ENCODE measurements at regions not wholly inside any gene's neighbourhood (a gene's known extent, or its start where the extent isn't known, plus 50 kb on each side); places are given as distances from the start of the nearest gene placed in this dataset.

DNA sequence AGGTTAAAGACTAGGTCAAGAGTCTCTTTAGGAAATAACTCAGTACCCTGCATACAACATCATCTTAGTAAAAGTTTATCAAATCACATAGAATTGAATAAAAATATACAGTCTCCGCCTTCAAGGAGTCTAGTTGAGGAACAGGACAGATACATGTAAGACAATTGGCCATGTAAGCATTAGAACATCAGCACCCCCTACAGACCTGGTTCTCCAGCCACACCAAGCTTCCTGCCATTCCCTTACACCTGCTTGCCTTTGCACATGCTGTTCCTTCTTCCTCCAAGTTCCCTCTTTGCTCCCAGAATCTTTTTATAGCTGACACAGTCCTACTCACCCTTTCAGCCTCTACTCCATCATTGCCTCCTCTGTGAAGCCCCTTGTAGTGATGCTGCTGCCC lies 187.8 kb upstream of the LRFN2 start:
- FAIRE-seq (no peak), DNase-seq (ENCODE audit: insufficient read length) (no peak)
- TF ChIP-seq TAF1 (IDR thresholded peaks at IDR 0.05; ENCODE audit: borderline replicate concordance, low read depth, low read length) (no peak), POLR2A (IDR thresholded peaks at IDR 0.05; ENCODE audit: low read depth, low read length) (no peak), POLR2AphosphoS5 (IDR thresholded peaks at IDR 0.05; ENCODE audit: low read depth, low read length) (no peak)

- no peak for TF ChIP-seq POLR2AphosphoS5 (IDR thresholded peaks at IDR 0.05; ENCODE audit: low read depth, low read length)
- TF ChIP-seq POLR2A (IDR thresholded peaks at IDR 0.05; ENCODE audit: low read depth, low read length), result no peak
- no peak for TF ChIP-seq TAF1 (IDR thresholded peaks at IDR 0.05; ENCODE audit: borderline replicate concordance, low read depth, low read length)
- DNase-seq (ENCODE audit: insufficient read length) (no peak), FAIRE-seq (no peak)
Observed at GRCh38 chr6:40770794-40771193, 183.6 kb upstream of the LRFN2 start.

- FAIRE-seq (no peak), DNase-seq (ENCODE audit: insufficient read length) (no peak)
- TF ChIP-seq POLR2AphosphoS5 (IDR thresholded peaks at IDR 0.05; ENCODE audit: low read depth, low read length) (no peak), POLR2A (IDR thresholded peaks at IDR 0.05; ENCODE audit: low read depth, low read length) (no peak)
Observed at GRCh38 chr6:40764726-40765125, 177.6 kb upstream of the LRFN2 start.

GRCh38 chr6:40762981-40763380 lies 175.8 kb upstream of the LRFN2 start:
- DNase-seq (ENCODE audit: insufficient read length), result no peak
- no peak for FAIRE-seq
- TF ChIP-seq POLR2A (IDR thresholded peaks at IDR 0.05; ENCODE audit: low read depth, low read length) (no peak), POLR2AphosphoS5 (IDR thresholded peaks at IDR 0.05; ENCODE audit: low read depth, low read length) (no peak), TAF1 (IDR thresholded peaks at IDR 0.05; ENCODE audit: borderline replicate concordance, low read depth, low read length) (no peak)

DNA sequence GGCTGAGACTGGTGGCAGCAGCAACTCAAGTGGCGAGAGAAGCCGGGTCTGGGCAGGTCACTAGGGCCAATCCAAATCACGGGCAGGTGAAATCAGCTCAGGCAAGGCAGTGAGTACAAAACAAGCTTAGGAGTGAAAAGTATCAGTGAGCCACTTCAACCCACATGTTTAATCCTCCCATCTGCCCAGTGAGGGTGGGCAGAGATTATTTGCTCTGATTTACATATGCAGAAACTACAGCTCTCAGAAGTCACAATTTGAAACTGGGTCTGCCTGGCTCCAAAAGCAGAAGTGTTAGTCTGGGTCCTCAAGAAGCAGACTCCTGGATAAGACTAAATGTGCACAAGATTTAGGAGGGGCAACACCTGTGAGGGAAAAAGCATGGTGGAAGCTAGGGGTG lies 173.7 kb upstream of the LRFN2 start:
- no peak for FAIRE-seq
- no peak for TF ChIP-seq POLR2A (IDR thresholded peaks at IDR 0.05; ENCODE audit: low read depth, low read length)
- TF ChIP-seq POLR2AphosphoS5 (IDR thresholded peaks at IDR 0.05; ENCODE audit: low read depth, low read length), result no peak
- TF ChIP-seq TAF1 (IDR thresholded peaks at IDR 0.05; ENCODE audit: borderline replicate concordance, low read depth, low read length), result no peak
- DNase-seq (ENCODE audit: insufficient read length), result no peak

DNA sequence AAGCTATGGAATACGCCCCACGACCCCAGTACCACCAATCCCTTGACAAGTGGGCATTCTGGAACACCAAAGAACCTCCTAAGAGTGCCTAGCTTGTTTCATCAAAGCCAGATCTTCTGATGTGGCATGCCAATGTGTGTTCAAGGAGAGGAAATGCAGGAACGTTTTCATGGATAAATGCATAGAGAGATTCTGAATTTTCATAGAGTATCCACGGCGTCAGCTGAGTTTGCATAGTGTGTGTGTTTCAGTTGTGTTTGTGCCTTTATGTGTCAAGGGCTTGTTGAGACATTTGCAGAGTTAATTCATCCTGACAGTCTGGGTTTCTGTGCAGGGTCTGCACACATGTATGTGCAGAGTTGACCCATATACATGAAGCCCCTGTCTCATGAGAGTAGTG lies 172.7 kb upstream of the LRFN2 start:
- TF ChIP-seq POLR2AphosphoS5 (IDR thresholded peaks at IDR 0.05; ENCODE audit: low read depth, low read length) (no peak), TAF1 (IDR thresholded peaks at IDR 0.05; ENCODE audit: borderline replicate concordance, low read depth, low read length) (no peak), POLR2A (IDR thresholded peaks at IDR 0.05; ENCODE audit: low read depth, low read length) (no peak)
- no peak for DNase-seq (ENCODE audit: insufficient read length)
- FAIRE-seq, result no peak

DNA sequence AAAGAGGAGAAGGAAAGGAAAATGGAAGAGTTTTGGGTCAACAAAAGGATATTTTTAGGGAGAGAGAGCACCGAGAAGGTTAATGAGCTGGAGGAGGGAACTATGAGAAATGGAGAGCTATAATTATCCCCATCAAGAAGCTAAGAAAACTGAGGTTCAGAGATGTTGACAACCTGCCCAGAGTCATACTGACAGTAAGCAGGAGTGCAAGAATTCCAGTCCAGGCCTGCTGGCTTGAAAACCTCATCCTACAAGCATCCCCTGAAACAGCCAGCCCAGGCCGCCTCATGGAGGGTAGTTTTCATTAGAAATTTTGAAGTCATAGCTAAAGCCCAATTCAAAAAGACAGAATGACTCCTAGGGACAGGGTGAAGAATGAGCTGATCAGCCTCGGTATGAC lies 172.1 kb upstream of the LRFN2 start:
- TF ChIP-seq POLR2AphosphoS5 (IDR thresholded peaks at IDR 0.05; ENCODE audit: low read depth, low read length), result no peak
- TF ChIP-seq POLR2A (IDR thresholded peaks at IDR 0.05; ENCODE audit: low read depth, low read length), result no peak
- TF ChIP-seq TAF1 (IDR thresholded peaks at IDR 0.05; ENCODE audit: borderline replicate concordance, low read depth, low read length), result no peak
- no peak for FAIRE-seq
- no peak for DNase-seq (ENCODE audit: insufficient read length)

DNA sequence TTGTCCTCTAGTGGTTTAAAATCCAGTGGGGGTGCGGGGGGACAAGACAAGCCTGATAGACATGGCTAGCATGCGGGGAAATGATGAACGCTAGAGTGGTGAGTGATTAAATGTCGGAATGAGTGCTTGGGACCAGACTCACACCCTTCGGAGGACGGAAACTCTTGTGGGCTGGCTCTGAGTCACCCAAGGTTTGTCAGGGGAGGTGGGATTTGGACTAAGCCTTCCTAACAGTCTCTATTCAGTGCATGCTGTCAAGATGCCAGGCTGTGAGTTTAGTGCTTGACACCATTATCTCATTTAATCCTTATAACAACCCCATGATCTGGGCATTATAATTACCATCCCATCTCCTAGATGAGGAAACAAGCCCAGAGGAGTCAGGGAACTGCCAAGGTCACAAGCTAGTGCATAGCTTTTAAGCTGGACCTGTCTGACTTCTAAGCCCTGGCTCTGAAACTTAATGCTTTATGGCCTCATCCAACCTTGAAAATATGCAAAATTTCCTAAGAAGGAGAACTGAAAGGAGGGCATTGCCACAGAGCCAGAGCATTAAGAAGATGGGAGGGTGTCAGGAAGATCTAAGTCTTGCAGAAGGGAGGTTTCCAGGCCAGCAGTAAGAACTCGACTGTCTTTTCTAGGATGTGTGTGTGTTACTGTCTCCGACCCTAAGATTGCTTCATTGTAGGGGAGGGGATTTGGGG lies 168.7 kb upstream of the LRFN2 start:
- TF ChIP-seq POLR2AphosphoS5 (IDR thresholded peaks at IDR 0.05; ENCODE audit: low read depth, low read length) (no peak), POLR2A (IDR thresholded peaks at IDR 0.05; ENCODE audit: low read depth, low read length) (no peak), TAF1 (IDR thresholded peaks at IDR 0.05; ENCODE audit: borderline replicate concordance, low read depth, low read length) (no peak)
- no peak for FAIRE-seq

DNA sequence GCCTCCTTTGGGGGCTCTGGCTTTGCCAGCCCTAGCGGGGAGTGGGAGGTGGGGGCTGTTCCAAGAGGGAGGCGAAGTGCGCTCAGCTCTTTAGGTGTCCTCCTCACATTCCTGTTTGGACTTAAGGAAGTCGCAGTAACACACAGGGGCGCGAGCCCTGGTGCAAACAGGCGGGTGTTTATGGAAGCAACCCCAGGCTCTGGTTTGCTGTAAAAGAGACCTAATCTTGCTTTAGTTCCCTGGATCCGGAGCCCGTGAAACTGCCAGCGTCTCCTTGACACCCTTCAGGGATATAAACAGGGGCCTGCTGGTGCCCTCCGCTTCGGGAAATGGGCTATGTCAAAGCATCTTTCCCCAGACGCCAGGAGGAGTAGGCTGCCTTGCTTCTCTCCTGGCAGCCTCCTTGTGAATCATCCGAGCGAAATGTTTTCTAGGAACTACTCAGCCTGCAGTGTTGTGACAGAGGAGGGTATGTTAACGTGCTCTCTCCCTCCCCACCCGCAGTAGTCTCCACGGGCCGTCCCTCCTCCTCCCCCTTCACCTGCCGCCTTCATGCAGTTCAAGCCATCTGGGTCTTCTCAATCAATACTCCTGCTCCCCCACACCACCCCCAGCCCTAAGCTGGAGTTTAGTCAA lies 168.0 kb upstream of the LRFN2 start:
- FAIRE-seq (no peak), DNase-seq (ENCODE audit: insufficient read length) (no peak)
- no peak for TF ChIP-seq TAF1 (IDR thresholded peaks at IDR 0.05; ENCODE audit: borderline replicate concordance, low read depth, low read length)
- TF ChIP-seq POLR2A (IDR thresholded peaks at IDR 0.05; ENCODE audit: low read depth, low read length), result no peak
- TF ChIP-seq POLR2AphosphoS5 (IDR thresholded peaks at IDR 0.05; ENCODE audit: low read depth, low read length), result no peak

More for the DNA sequence above, 168.7 kb upstream of the LRFN2 start:
- no peak for DNase-seq (ENCODE audit: insufficient read length)

DNA sequence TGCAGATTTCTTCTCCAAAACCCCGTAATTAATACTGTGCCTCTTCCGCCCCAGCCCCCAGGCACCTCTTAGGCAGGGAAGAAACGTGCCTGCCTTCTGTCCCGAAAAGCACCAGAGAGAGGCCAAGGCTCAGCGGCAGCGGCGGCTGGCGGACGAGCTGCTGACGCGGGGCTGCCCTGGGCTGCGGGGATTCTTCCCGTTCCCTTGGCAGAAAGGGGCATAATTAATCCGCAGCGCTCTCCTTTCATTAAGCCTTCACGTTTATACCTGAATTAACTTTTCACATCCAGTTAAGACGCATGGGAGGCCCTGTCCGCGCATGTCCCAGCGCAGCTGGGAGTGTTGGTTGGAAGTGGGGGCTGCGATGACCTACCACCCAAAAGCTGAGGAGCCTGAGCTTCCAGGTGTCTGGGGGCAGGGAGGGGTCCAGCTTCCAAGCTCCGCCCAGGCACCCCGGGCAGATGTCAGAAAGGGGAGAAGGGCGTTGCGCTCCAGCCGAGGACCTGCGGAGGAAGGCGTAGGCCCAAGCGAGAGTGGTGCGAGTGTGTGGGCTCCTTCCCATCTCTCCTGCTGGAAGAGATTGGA lies 167.4 kb upstream of the LRFN2 start:
- DNase-seq (ENCODE audit: insufficient read length) (no peak), FAIRE-seq (no peak)
- TF ChIP-seq POLR2A (IDR thresholded peaks at IDR 0.05; ENCODE audit: low read depth, low read length) (no peak), TAF1 (IDR thresholded peaks at IDR 0.05; ENCODE audit: borderline replicate concordance, low read depth, low read length) (no peak), POLR2AphosphoS5 (IDR thresholded peaks at IDR 0.05; ENCODE audit: low read depth, low read length) (no peak)

DNA sequence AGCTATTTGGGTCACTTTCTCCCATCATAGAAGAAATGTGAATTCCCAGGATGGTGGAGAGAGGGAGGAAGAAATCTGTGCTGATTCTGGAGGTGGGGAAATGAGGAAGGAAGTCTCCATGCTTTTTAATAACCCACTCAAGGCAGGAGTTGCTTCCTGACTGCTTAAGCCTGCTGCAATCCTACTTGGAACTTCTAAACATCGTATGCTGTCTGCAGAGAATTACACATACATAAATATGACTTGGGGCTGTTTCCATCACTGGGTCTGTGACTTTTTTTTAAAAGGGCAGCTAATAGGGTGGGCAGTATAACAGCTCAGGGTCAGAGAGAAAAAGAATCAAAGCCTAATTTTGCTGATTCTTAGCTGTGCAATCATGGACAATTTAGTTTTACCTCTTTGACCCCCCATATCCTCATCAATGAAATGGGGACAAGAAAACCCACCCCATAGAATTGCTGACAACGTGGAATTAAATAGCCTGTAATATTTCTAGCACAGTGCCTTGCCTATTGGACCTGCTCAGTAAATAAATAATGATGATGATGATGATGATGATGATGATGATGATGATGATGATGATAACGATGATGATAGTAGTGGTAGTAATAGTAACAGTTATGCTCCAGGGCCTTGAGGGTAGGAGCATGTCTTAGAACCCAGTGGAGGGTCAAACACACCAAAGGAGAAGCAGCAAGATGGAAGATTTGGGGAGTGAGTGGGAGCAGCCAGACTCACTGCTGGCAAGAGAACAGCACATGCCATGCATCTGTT lies 166.7 kb upstream of the LRFN2 start:
- FAIRE-seq (no peak), DNase-seq (ENCODE audit: insufficient read length) (no peak)
- TF ChIP-seq TAF1 (IDR thresholded peaks at IDR 0.05; ENCODE audit: borderline replicate concordance, low read depth, low read length), result no peak
- TF ChIP-seq POLR2AphosphoS5 (IDR thresholded peaks at IDR 0.05; ENCODE audit: low read depth, low read length), result no peak
- no peak for TF ChIP-seq POLR2A (IDR thresholded peaks at IDR 0.05; ENCODE audit: low read depth, low read length)
